ENCODE measurements at regions not wholly inside any gene's neighbourhood (a gene's known extent, or its start where the extent isn't known, plus 50 kb on each side); places are given as distances from the start of the nearest gene placed in this dataset.

DNA sequence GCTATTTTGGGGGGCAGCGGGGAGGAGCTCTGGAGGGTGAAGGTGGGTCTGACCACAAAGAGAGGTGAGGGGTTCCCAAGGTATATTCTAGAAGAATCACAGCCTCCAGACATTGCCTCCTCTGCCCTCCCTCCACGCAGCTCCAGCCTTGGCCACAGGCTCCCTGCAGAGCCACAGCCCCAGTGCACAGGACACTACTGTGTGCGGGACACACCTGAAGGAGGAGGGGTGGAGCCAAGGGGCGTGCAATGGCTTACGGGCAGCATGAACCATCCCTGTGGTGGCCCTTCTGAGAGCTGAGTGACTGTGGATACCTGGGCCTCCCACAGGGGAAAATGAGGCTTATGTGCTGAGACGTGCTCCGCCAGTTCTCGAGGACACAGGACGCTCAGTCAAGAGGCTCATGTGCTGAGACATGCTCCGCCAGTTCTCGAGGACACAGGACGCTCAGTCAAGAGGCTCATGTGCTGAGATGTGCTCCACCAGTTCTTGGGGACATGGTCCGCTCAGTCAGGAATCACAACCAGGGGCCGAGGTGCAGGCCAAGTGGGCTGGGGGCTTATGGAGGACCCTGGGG lies 417.3 kb downstream of the SHANK2 start:
- H3K9me3 ChIP-seq, result no peaks in the 10 kb centered on the region
- ATAC-seq (no peak), DNase-seq (no peak)
- H3K4me1 ChIP-seq, result no peaks in the 10 kb centered on the region
- intact Hi-C loops (cut with DNase I), result no loop called here
- H3K27ac ChIP-seq, result no peak overlapping the region
- peaks cover 0 to 27% (median 8%) of the 10 kb centered on the region in 3 donors for H3K27me3 ChIP-seq (ENCODE audit: insufficient read depth in 3 of 3, low read length in 2 of 3)
- no peaks in the 10 kb centered on the region for H3K36me3 ChIP-seq (ENCODE audit: insufficient read depth in 1 of 2, low read depth in 1 of 2)
- TF ChIP-seq, protein P1, sequence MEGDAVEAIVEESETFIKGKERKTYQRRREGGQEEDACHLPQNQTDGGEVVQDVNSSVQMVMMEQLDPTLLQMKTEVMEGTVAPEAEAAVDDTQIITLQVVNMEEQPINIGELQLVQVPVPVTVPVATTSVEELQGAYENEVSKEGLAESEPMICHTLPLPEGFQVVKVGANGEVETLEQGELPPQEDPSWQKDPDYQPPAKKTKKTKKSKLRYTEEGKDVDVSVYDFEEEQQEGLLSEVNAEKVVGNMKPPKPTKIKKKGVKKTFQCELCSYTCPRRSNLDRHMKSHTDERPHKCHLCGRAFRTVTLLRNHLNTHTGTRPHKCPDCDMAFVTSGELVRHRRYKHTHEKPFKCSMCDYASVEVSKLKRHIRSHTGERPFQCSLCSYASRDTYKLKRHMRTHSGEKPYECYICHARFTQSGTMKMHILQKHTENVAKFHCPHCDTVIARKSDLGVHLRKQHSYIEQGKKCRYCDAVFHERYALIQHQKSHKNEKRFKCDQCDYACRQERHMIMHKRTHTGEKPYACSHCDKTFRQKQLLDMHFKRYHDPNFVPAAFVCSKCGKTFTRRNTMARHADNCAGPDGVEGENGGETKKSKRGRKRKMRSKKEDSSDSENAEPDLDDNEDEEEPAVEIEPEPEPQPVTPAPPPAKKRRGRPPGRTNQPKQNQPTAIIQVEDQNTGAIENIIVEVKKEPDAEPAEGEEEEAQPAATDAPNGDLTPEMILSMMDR (IDR thresholded peaks at IDR 0.05), result no peak
- H3K4me3 ChIP-seq, result no peak overlapping the region
- WGBS, 3 donors, result 86 to 87% (median 87%) methylated on average over 14 of the region's 14 CpGs

DNA sequence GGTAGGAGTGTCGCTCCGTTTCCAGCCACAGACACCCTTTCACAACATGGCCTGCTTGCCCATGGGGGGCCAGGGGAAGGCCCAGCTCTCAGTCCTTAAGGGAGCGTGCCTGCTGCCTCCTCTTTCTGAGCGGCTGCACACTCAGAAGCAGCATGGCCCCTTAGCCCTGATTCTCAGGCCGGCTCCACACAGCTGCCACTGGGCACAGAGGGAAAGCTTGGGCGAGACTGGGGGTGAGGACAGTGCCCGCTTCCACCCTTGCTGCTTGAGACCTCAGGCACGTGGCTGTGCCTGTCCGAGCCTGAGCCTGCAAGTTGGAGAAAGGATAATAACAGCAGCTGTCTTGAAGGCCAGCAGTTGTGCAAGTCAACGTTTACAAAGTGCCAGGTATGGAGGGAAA lies 416.3 kb downstream of the SHANK2 start:
- TF ChIP-seq, protein P1 (IDR thresholded peaks at IDR 0.05), result no peak
- no peak for ATAC-seq
- Histone ChIP-seq H3K9me3 (no peaks in the 10 kb centered on the region), H3K4me1 (no peaks in the 10 kb centered on the region), H3K4me3 (no peak overlapping the region), H3K36me3 (ENCODE audit: insufficient read depth in 1 of 2, low read depth in 1 of 2) (no peaks in the 10 kb centered on the region), H3K27me3 (ENCODE audit: insufficient read depth in 3 of 3, low read length in 2 of 3) (peaks cover 0 to 17% (median 8%) of the 10 kb centered on the region in 3 donors), H3K27ac (no peak overlapping the region)
- whole genome bisulfite sequencing, 3 donors, result 53 to 65% (median 55%) methylated on average over 10 of the region's 10 CpGs
- intact Hi-C loops (cut with DNase I), result no loop called here
- no peak for DNase-seq

DNA sequence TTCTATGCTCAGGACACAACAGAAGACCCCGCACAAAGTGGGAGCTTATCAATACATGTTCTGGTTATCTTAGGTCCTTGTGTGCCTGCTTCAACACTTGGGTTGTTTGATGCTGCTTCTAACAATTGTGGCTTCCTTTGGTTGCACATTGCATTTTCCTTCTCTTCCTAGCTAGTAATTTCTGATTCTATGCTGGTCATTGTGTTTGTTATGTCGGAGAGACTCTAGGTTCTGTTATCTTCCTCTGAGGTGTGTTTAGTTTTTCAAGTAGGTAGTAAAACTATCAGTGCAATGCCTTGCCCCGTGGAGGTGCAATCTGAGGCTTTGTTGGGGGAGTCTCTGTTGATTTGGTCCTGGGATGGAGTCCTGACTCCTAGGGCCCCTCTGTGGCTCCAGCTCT lies 414.2 kb downstream of the SHANK2 start:
- H3K4me1 ChIP-seq, result no peaks in the 10 kb centered on the region
- no peak overlapping the region for H3K27ac ChIP-seq
- peaks cover 0 to 4% (median 3%) of the 10 kb centered on the region in 3 donors for H3K27me3 ChIP-seq (ENCODE audit: insufficient read depth in 3 of 3, low read length in 2 of 3)
- TF ChIP-seq, protein P1 (IDR thresholded peaks at IDR 0.05), result no peak
- H3K36me3 ChIP-seq (ENCODE audit: insufficient read depth in 1 of 2, low read depth in 1 of 2), result no peaks in the 10 kb centered on the region
- intact Hi-C loops (cut with DNase I), result no loop called here
- ATAC-seq (no peak), DNase-seq (no peak)
- 84 to 90% (median 89%) methylated on average over 3 of the region's 3 CpGs for WGBS, 3 donors
- H3K4me3 ChIP-seq, result no peak overlapping the region
- H3K9me3 ChIP-seq, result no peaks in the 10 kb centered on the region

DNA sequence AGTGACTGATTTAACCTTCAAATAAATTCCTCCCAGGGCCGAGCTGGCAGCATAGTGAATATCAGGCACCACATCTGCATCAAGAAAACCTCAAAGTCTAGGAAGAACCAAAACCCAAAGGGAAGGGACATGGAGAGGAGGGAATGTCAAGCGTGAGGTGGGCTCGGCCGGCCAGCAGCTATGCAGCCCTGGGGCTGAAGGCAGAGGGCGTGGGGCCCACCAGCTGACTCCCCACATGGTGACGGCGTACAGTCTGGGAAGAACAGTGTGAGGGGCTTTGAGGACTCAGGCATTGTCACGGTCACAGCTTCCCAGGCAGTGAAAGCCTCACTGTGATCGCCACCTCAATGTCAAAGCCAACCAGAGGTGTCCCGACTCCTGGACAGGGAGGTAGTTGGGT lies 412.5 kb downstream of the SHANK2 start:
- intact Hi-C loops (cut with DNase I), result no loop called here
- Histone ChIP-seq H3K36me3 (ENCODE audit: insufficient read depth in 1 of 2, low read depth in 1 of 2) (no peaks in the 10 kb centered on the region), H3K27ac (no peak overlapping the region), H3K4me1 (no peaks in the 10 kb centered on the region), H3K9me3 (no peaks in the 10 kb centered on the region), H3K27me3 (ENCODE audit: insufficient read depth in 3 of 3, low read length in 2 of 3) (peaks cover 0 to 3% (median 2%) of the 10 kb centered on the region in 3 donors), H3K4me3 (no peak overlapping the region)
- ATAC-seq (no peak), DNase-seq (no peak)
- 89 to 92% (median 91%) methylated on average over 10 of the region's 10 CpGs for WGBS, 3 donors
- TF ChIP-seq, protein P1 (IDR thresholded peaks at IDR 0.05), result no peak

DNA sequence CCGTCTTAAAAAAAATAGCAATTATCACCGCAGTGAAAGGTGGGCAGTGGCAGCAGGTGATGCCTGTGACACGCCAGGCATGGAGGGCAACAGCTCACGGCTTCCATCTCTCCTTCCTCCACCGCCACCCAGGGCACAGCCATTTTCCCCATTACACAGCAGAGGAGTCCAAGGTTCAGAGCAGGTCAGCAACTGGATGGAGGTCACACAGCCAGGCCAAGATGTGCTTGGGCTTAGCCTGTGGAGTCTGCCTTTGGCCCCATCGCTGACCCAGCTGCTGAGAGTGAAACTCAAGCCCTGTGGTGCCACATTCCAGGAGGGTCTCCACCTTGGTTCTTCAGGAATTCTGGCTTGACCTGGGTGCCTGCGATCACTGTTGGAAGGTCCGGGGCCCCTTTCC lies 411.1 kb downstream of the SHANK2 start:
- no peak for ATAC-seq
- Histone ChIP-seq H3K4me1 (no peaks in the 10 kb centered on the region), H3K4me3 (no peak overlapping the region), H3K27me3 (ENCODE audit: insufficient read depth in 3 of 3, low read length in 2 of 3) (peaks cover 0 to 9% (median 3%) of the 10 kb centered on the region in 3 donors), H3K9me3 (no peaks in the 10 kb centered on the region), H3K27ac (no peak overlapping the region), H3K36me3 (ENCODE audit: insufficient read depth in 1 of 2, low read depth in 1 of 2) (no peaks in the 10 kb centered on the region)
- 88 to 92% (median 90%) methylated on average over 8 of the region's 8 CpGs for WGBS, 3 donors
- TF ChIP-seq, protein P1 (IDR thresholded peaks at IDR 0.05), result no peak
- DNase-seq, result no peak
- intact Hi-C loops (cut with DNase I), result no loop called here
